ENCODE measurements at regions not wholly inside any gene's neighbourhood (a gene's known extent, or its start where the extent isn't known, plus 50 kb on each side); places are given as distances from the start of the nearest gene placed in this dataset.

- DNase-seq (ENCODE audit: low spot score in 2 of 2), result no peak
- 70 to 71% methylated on average over 3 of the region's 3 CpGs for WGBS, 2 donors
- Histone ChIP-seq H3K27me3 (no peaks in the 10 kb centered on the region), H3K4me3 (no peak overlapping the region), H3K36me3 (no peaks in the 10 kb centered on the region), H3K4me1 (no peaks in the 10 kb centered on the region), H3K27ac (no peak overlapping the region), H3K9me3 (no peaks in the 10 kb centered on the region)
- TF ChIP-seq EP300 (IDR thresholded peaks at IDR 0.05) (no peak), CTCF (IDR thresholded peaks at IDR 0.05) (no peak), POLR2A (IDR thresholded peaks at IDR 0.05) (no peak)
Measured at GRCh38 chr21:38067086-38067739, 151.0 kb upstream of the KCNJ6 start.

GRCh38 chr21:38072489-38072888 is 156.2 kb upstream of the KCNJ6 start:
- no peaks in the 10 kb centered on the region for H3K36me3 ChIP-seq
- 76% methylated on average over 3 of the region's 3 CpGs for WGBS, 2 donors
- no peak overlapping the region for H3K27ac ChIP-seq
- H3K4me3 ChIP-seq, result no peak overlapping the region
- peaks cover 0 to 8% (median 0%) of the 10 kb centered on the region in 4 donors for H3K9me3 ChIP-seq
- H3K27me3 ChIP-seq, result no peaks in the 10 kb centered on the region
- DNase-seq (ENCODE audit: low spot score in 2 of 2), result no peak
- H3K4me1 ChIP-seq, result no peaks in the 10 kb centered on the region
- TF ChIP-seq CTCF (IDR thresholded peaks at IDR 0.05) (no peak), EP300 (IDR thresholded peaks at IDR 0.05) (no peak), POLR2A (IDR thresholded peaks at IDR 0.05) (no peak)

GRCh38 chr21:38075833-38076587 is 159.8 kb upstream of the KCNJ6 start:
- WGBS, 2 donors, result 50 to 53% methylated on average over 13 of the region's 13 CpGs
- H3K4me1 ChIP-seq, result no peaks in the 10 kb centered on the region
- no peaks in the 10 kb centered on the region for H3K36me3 ChIP-seq
- H3K27me3 ChIP-seq, result no peaks in the 10 kb centered on the region
- TF ChIP-seq POLR2A (IDR thresholded peaks at IDR 0.05) (no peak), CTCF (IDR thresholded peaks at IDR 0.05) (no peak), EP300 (IDR thresholded peaks at IDR 0.05) (no peak)
- H3K9me3 ChIP-seq, result peaks cover 0 to 8% (median 0%) of the 10 kb centered on the region in 4 donors
- H3K27ac ChIP-seq, result no peak overlapping the region
- DNase-seq (ENCODE audit: low spot score in 2 of 2), result no peak
- H3K4me3 ChIP-seq, result no peak overlapping the region

- Histone ChIP-seq H3K27me3 (no peaks in the 10 kb centered on the region), H3K36me3 (no peaks in the 10 kb centered on the region), H3K27ac (no peak overlapping the region), H3K4me1 (no peaks in the 10 kb centered on the region), H3K4me3 (no peak overlapping the region), H3K9me3 (peaks cover 0 to 8% (median 0%) of the 10 kb centered on the region in 4 donors)
- WGBS, 2 donors, result 79 to 81% methylated on average over 5 of the region's 5 CpGs
- no peak for DNase-seq (ENCODE audit: low spot score in 2 of 2)
- TF ChIP-seq CTCF (IDR thresholded peaks at IDR 0.05) (no peak), POLR2A (IDR thresholded peaks at IDR 0.05) (no peak), EP300 (IDR thresholded peaks at IDR 0.05) (no peak)
Measured at GRCh38 chr21:38077569-38077968, 161.3 kb upstream of the KCNJ6 start.

- WGBS, 2 donors, result 75 to 88% methylated on average over 10 of the region's 10 CpGs
- H3K36me3 ChIP-seq, result no peaks in the 10 kb centered on the region
- H3K4me3 ChIP-seq, result no peak overlapping the region
- H3K9me3 ChIP-seq, result no peaks in the 10 kb centered on the region
- TF ChIP-seq CTCF (IDR thresholded peaks at IDR 0.05), result no peak
- TF ChIP-seq POLR2A (IDR thresholded peaks at IDR 0.05), result no peak
- no peak for TF ChIP-seq EP300 (IDR thresholded peaks at IDR 0.05)
- no peaks in the 10 kb centered on the region for H3K27me3 ChIP-seq
- H3K27ac ChIP-seq, result no peak overlapping the region
- no peaks in the 10 kb centered on the region for H3K4me1 ChIP-seq
- DNase-seq (ENCODE audit: low spot score in 2 of 2), result no peak
Measured at GRCh38 chr21:38080888-38081287, 164.6 kb upstream of the KCNJ6 start.
